Dedifferentiated amniotic fluid mesenchymal stem cell (primary cell): ENCODE measurements at regions not wholly inside any gene's neighbourhood (a gene's known extent, or its start where the extent isn't known, plus 50 kb on each side); places are given as distances from the start of the nearest gene placed in this dataset.
"Not testable (repeated sequence)": the region's sequence is repeated elsewhere in the genome, so short reads cannot be mapped to it uniquely, and the experiment has no call there.

Experiments used
- DNase-seq: peaks from one replicate; pipeline ENCODE4 v3.0.0-alpha.2; 2016; ENCODE audit errors: extremely low spot score

- no peak for DNase-seq
Observed at GRCh38 chr3:137116619-137117018, 158.8 kb downstream of the IL20RB start.

GRCh38 chr3:137121704-137122314 lies 164.0 kb downstream of the IL20RB start:
- no peak for DNase-seq

- DNase-seq, result no peak
Observed at GRCh38 chr3:137131081-137131480, 173.3 kb downstream of the IL20RB start.

GRCh38 chr3:137134431-137134830 lies 176.6 kb downstream of the IL20RB start:
- no peak for DNase-seq

- no peak for DNase-seq
Observed at GRCh38 chr3:137148406-137148805, 190.6 kb downstream of the IL20RB start.

GRCh38 chr3:137148917-137149316 lies 191.1 kb downstream of the IL20RB start:
- no peak for DNase-seq

- no peak for DNase-seq
Observed at GRCh38 chr3:137150825-137151224, 193.0 kb downstream of the IL20RB start.

- not testable (repeated sequence) for DNase-seq
Observed at GRCh38 chr3:137153046-137153445, 195.3 kb downstream of the IL20RB start.

- no peak for DNase-seq
Observed at GRCh38 chr3:137163241-137163871, 205.6 kb downstream of the IL20RB start.

GRCh38 chr3:137163958-137164357 lies 206.2 kb downstream of the IL20RB start:
- DNase-seq, result no peak

GRCh38 chr3:137165117-137165806 lies 207.5 kb downstream of the IL20RB start:
- DNase-seq, result no peak

GRCh38 chr3:137171834-137172603 lies 214.2 kb downstream of the IL20RB start:
- no peak for DNase-seq

GRCh38 chr3:137172728-137173127 lies 214.9 kb downstream of the IL20RB start:
- no peak for DNase-seq

- no peak for DNase-seq
Observed at GRCh38 chr3:137174514-137174913, 216.7 kb downstream of the IL20RB start.

- no peak for DNase-seq
Observed at GRCh38 chr3:137180220-137180619, 222.4 kb downstream of the IL20RB start.

GRCh38 chr3:137191133-137191923 lies 233.5 kb downstream of the IL20RB start:
- no peak for DNase-seq

- no peak for DNase-seq
Observed at GRCh38 chr3:137191951-137192350, 234.2 kb downstream of the IL20RB start.

GRCh38 chr3:137194301-137194700 lies 236.5 kb downstream of the IL20RB start:
- no peak for DNase-seq

- not testable (repeated sequence) for DNase-seq
Observed at GRCh38 chr3:137198374-137198773, 240.6 kb downstream of the IL20RB start.

- DNase-seq, result no peak
Observed at GRCh38 chr3:137199678-137200077, 241.9 kb downstream of the IL20RB start.

- DNase-seq, result no peak
Observed at GRCh38 chr3:137201066-137201465, 243.3 kb downstream of the IL20RB start.

GRCh38 chr3:137202941-137203340 lies 245.2 kb downstream of the IL20RB start:
- no peak for DNase-seq
